Vagina (tissue), 2 donors: ENCODE measurements at regions not wholly inside any gene's neighbourhood (a gene's known extent, or its start where the extent isn't known, plus 50 kb on each side); places are given as distances from the start of the nearest gene placed in this dataset.

ENCODE experiments used
- POLR2AphosphoS5 ChIP-seq, 2 donors: sonication (generic); formaldehyde crosslinking; IDR thresholded peaks; one replicate each; pipeline ENCODE4 v1.9.0; 2017; ENCODE audit warnings: antibody characterized with exemption in 2 of 2, mild to moderate bottlenecking in 2 of 2, low read depth in 1 of 2; ENCODE audit not compliant: insufficient read depth in 1 of 2
- TF ChIP-seq, protein P1 (sequence below), 3 experiments: fragments of 450-650 bp in 2 of 3; fragments of 200-600 bp in 1 of 3; sonication (generic) in 1 of 3; IDR thresholded peaks; one replicate each; pipeline ENCODE4 v1.5.1; 2017 to 2019; ENCODE audit warnings: antibody characterized with exemption in 3 of 3, mild to moderate bottlenecking in 2 of 3, moderate library complexity in 2 of 3

DNA sequence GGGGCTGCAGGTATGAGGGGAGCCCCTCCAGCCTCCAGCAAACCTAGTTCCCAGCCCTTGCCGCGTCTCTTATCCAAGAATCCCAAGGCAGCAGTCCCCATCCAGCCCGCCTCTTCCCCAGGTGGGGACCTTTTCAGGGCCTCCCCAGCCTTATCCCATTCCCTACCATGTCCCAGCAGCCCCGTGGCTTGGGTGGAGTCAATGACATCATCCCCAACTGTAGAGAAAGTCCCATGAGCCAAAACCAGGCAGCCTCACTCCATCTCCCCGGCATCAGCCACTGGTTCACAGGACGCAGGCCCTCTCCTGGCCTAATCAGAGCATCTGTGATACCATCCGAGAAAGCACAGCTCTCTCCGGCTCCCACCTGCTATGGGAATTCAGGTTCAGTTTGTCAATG lies 131.0 kb downstream of the NCOR2 start:
- TF ChIP-seq, protein P1, sequence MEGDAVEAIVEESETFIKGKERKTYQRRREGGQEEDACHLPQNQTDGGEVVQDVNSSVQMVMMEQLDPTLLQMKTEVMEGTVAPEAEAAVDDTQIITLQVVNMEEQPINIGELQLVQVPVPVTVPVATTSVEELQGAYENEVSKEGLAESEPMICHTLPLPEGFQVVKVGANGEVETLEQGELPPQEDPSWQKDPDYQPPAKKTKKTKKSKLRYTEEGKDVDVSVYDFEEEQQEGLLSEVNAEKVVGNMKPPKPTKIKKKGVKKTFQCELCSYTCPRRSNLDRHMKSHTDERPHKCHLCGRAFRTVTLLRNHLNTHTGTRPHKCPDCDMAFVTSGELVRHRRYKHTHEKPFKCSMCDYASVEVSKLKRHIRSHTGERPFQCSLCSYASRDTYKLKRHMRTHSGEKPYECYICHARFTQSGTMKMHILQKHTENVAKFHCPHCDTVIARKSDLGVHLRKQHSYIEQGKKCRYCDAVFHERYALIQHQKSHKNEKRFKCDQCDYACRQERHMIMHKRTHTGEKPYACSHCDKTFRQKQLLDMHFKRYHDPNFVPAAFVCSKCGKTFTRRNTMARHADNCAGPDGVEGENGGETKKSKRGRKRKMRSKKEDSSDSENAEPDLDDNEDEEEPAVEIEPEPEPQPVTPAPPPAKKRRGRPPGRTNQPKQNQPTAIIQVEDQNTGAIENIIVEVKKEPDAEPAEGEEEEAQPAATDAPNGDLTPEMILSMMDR (IDR thresholded peaks at IDR 0.05), result no peak
- TF ChIP-seq POLR2AphosphoS5 (IDR thresholded peaks at IDR 0.05; ENCODE audit: insufficient read depth in 1 of 2, low read depth in 1 of 2), result no peak
